ENCODE measurements at regions not wholly inside any gene's neighbourhood (a gene's known extent, or its start where the extent isn't known, plus 50 kb on each side); places are given as distances from the start of the nearest gene placed in this dataset.
"Not testable (repeated sequence)": the region's sequence is repeated elsewhere in the genome, so short reads cannot be mapped to it uniquely, and the experiment has no call there.

- in situ Hi-C loops (cut with MboI; ENCODE audit: low sequenced_read_pairs), result no loop called here
These were observed 157.8 kb downstream of the SAMD5 start for GRCh38 chr6:147666255-147666654.

DNA sequence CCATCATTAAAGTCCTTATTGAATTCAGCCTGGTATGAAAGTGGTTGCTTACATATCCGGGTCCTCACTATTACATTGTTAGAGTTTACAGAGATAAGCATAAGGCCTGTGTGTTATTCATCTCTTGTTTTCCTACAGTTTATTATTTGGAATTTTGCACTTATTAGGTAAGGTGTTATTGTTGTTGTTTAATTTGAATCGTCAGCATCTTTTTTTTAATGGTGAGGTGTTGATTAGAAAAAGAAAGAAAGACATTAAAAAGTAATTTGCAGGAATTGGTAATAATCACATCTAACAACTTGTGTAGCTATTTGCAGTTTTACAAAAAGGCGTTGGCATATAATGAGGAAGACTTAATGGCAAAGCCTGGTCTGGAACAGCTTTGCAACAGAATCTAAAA, 158.6 kb downstream of the SAMD5 start:
- in situ Hi-C loops (cut with MboI; ENCODE audit: low sequenced_read_pairs), result no loop called here

GRCh38 chr6:147674099-147674498, 165.6 kb downstream of the SAMD5 start:
- in situ Hi-C loops (cut with MboI; ENCODE audit: low sequenced_read_pairs), result no loop called here

DNA sequence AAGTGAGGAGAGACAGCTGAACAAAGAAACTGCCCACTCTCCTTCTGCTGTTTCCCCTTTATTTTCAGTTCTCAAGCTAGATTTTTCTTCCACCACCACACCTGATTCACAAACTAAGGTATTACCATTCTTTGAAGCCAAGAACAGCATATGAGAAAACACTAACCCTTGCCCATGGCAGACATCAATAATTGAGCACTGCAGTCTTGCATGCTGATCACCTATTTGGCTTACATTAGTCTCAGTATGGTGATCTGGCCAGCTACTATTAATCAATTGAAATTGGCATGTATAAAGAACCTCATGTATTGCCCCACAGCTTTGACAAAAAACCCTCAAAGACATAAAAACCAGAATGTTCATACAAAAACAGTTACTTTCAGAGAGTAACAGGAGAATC, 166.3 kb downstream of the SAMD5 start:
- in situ Hi-C loops (cut with MboI; ENCODE audit: low sequenced_read_pairs), result no loop called here

GRCh38 chr6:147675281-147675680, 166.8 kb downstream of the SAMD5 start:
- in situ Hi-C loops (cut with MboI; ENCODE audit: low sequenced_read_pairs), result no loop called here

DNA sequence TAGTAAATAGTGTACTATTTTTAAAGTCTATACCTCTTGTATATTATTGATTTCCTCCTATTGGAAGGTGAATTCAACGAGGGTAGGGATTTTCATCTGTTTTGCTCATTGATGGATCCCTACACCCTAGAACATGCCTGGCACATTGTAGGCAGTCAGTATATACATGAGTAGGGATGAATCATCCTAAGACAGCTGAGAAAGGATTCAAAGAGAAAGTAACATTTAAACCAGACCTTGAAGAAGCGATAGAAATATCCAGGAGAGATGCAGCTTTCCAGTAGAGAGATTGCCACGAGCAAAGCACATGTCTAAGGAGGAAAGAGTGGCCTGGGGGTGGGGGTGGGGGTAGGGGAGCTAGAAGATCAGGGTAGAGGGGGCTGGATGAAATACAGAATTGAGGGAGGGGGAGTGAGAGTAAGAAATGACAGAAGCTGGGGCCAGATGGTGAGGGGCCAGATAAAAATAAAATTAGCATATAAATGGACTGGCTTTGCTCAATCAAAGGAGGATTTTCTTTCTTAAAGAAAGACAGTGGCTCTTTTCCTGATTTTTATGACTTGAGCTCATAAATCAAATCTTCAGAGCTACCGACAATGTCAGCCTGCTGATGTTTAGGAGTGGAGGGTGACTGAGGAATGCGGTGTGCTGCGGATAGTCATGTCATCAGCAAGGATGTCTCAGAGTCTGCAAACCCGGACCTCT, 168.2 kb downstream of the SAMD5 start:
- in situ Hi-C loops (cut with MboI; ENCODE audit: low sequenced_read_pairs), result no loop called here

DNA sequence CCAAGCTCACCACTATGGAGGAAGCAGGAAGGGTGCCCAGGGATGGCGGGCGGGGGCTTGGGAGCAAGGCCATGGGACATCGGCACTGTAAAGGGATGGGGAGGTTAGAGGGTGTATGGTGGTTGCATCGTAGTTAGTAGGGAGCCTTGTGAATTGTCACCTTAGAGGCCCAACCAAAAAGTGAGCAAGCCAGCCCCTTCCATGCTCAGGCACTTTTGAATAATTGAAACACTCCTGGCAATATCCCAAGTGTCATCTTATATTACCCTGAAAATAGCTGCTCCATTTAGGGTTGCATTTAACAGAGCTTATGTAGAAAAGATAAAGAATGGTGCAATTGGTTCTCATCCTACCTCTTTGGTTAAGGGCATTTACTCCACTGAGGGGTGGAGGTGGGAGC, 169.2 kb downstream of the SAMD5 start:
- in situ Hi-C loops (cut with MboI; ENCODE audit: low sequenced_read_pairs), result no loop called here

GRCh38 chr6:147678253-147678652, 169.8 kb downstream of the SAMD5 start:
- in situ Hi-C loops (cut with MboI; ENCODE audit: low sequenced_read_pairs), result no loop called here

DNA sequence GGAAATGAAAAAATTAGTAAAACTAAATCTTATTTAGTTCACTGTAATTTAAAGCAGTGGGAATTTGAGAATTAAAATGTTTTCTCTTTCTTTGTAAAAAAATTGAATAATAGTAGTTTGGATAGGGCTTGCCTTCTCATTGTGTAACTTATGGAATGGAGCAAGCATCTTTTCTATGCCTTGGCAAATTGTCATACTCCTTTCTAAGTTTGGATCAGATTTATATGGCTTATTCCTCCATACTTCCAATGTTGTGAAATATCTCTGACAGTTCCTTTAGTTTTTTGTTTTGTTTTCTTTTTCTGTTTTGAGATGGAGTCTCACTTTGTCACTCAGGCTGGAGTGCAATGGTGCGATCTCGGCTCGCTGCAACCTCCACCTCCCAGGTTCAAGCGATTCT, 176.4 kb downstream of the SAMD5 start:
- in situ Hi-C loops (cut with MboI; ENCODE audit: low sequenced_read_pairs), result no loop called here

DNA sequence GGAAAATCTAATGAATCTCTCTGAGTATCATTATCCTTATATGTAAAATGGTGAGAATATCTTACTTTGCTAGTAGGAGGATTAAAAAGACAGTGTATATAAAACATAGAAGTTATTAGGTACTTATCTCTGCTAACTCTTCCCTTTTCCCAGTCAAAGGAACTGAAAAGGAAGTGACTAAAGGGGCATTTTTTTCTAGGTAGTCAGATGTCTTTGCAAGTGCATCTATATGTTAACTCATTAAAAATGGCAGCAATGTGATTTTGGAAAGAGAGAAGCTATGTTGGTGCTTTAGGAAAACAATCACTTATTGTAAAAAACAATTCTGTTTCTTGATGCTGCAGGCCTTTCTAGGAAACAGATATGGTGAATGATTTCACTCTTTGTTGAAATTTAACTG, 180.9 kb downstream of the SAMD5 start:
- in situ Hi-C loops (cut with MboI; ENCODE audit: low sequenced_read_pairs), result no loop called here

DNA sequence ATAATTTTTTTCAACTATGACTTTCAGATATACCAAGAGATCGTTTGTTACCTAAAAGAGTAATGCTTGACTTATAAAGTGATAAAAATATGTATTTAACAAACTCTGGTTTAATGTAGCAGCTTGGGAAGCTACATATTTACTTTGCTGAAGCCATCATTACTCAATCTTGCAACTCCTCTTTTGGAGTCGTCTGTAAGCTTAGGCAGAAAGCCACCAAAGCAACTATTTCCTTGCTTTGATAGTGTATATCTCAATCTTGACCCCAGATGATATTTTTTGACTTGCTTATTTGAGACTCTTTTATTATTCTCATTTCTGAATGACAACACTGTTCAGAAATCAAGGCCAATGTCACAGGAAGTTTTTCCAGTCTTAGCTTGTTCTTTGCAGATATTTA, 183.0 kb downstream of the SAMD5 start:
- in situ Hi-C loops (cut with MboI; ENCODE audit: low sequenced_read_pairs), result no loop called here

DNA sequence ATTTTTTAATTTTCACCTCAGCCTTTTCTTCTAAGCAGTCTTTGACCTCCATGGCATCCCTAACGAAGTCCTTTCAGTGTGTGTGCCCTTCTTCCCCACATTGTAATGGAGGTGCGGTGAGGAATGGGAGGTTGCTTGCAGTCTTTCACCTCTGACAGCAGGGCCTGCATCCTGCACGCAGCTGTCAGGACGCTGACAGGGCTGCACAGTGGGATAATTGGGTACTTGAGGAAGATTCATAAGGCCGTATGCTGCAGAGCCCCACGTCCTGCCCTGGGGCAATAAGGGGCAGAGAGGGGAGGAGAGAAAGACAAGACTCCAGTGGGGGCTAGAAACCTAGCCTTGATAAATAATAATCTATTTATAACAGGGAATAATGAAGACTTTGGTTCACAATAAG, 184.7 kb downstream of the SAMD5 start:
- in situ Hi-C loops (cut with MboI; ENCODE audit: low sequenced_read_pairs), result no loop called here

DNA sequence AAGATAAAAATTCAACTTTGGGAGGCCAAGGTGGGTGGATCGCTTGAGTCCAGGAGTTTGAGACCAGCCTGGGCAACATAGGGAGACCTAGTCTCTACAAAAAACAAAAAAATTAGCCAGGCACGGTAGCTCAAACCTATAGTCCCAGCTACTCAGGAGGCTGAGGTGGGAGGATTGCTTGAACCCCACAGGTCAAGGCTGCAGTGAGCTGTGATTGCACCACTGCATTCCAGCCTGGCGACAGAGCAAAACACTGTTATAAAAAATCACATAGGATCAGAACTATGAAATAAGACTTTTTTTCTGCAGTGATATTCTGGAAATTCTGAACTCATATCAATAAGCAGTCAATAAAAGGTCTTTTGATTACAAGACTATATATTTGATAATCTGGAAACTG, 186.1 kb downstream of the SAMD5 start:
- in situ Hi-C loops (cut with MboI; ENCODE audit: low sequenced_read_pairs), result not testable (repeated sequence)

- in situ Hi-C loops (cut with MboI; ENCODE audit: low sequenced_read_pairs), result no loop called here
These were observed 187.3 kb downstream of the SAMD5 start for GRCh38 chr6:147695819-147696218.

DNA sequence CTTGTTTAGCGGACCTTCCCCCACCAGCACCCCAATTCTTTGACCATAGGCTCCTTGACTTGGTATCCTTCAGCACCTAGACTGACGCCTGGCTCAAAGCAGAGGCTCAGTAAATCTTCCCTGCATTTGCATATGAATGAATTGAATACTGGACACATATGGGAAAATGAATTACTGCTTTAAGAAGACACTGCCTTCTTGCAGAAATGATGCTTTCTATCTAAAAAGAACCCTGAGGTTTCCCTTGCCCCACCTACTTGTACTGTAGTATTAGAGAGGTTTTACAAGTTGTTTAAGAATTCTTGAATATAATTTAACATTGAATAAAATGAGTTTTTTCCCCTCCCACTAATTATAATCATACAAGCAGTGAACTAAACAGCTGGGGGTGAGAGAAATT, 190.7 kb downstream of the SAMD5 start:
- in situ Hi-C loops (cut with MboI; ENCODE audit: low sequenced_read_pairs), result no loop called here

GRCh38 chr6:147699637-147700036, 191.1 kb downstream of the SAMD5 start:
- in situ Hi-C loops (cut with MboI; ENCODE audit: low sequenced_read_pairs), result no loop called here

DNA sequence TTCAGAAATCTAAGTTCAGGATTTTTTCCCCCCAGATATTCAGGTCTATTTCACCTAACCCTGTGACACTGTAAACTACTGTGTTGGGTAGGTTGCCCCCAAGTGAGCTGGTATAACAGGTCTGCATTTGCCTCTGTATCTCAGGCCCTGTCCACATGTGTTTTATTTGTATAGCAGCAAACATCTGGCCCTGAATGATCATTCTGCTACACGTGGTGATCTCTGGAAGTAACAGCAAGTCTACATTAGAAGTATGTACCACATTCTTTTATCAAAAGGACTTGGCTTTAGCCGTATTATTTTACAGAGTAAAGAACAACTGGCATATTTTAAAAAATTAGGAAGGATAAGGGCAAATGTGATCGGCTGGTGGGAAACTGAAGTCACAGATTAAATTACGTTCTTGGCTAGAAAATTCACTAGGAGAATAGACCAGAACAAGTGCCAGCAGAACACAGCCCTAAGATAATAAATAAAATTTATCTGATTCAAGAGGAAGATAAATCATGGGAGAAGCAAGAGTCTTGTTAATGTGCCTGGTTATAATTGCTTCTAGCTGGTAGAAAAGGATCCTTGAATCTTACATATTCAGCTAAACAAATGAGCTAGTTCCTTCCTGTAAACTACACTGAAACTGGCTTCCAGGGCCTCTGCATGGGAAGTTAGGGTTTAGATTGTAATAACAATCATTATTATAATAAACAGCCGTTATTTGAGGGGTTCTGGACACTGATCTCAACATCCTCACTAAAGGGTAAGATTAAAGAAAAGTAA, 192.1 kb downstream of the SAMD5 start:
- in situ Hi-C loops (cut with MboI; ENCODE audit: low sequenced_read_pairs), result no loop called here

GRCh38 chr6:147704691-147705090, 196.2 kb downstream of the SAMD5 start:
- in situ Hi-C loops (cut with MboI; ENCODE audit: low sequenced_read_pairs), result no loop called here

DNA sequence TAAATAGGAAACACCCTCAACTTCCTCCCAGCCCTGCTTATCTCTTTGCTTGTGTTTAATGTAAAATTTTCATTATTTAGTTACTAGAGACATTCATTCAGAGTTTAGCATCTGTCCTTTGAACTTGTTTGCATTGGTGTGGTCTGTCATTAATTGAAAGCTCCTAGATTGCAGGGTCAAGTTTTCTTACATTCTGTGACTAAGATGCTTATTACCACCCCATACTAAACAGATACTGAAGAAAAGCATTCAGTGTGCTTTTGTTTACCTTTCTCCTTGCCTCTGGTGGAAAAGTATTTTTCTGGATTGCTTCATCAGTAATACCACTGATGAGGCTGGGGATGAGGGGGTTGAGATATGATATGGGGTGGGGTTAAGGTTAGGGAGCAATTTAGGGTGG, 199.0 kb downstream of the SAMD5 start:
- in situ Hi-C loops (cut with MboI; ENCODE audit: low sequenced_read_pairs), result no loop called here

DNA sequence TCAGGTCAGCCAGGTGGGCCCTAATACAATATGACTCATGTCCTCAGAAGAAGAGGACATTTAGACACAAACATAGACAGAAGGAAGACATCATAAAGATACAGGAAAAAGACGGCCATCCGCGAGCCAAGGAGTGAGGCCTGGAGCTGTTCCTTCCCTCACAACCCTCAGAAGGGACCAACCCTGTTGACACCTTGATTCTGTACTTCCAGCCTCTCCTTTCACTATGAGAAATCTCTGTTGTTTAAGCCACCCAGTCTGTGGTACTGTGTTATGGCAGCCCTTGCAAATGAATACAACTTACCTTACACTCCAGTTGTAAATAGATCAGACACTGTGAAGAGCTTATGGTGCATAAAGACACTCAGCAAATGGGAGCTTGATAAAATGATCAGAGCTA, 199.7 kb downstream of the SAMD5 start:
- in situ Hi-C loops (cut with MboI; ENCODE audit: low sequenced_read_pairs), result no loop called here

GRCh38 chr6:147709396-147710272, 201.1 kb downstream of the SAMD5 start:
- in situ Hi-C loops (cut with MboI; ENCODE audit: low sequenced_read_pairs), result no loop called here

GRCh38 chr6:147710890-147711289, 202.4 kb downstream of the SAMD5 start:
- in situ Hi-C loops (cut with MboI; ENCODE audit: low sequenced_read_pairs), result no loop called here

All from HL-60/S4 (cell line).